ENCODE measurements at regions not wholly inside any gene's neighbourhood (a gene's known extent, or its start where the extent isn't known, plus 50 kb on each side); places are given as distances from the start of the nearest gene placed in this dataset.

- Histone ChIP-seq H3K4me1 (ENCODE audit: insufficient read depth) (no peaks in the 10 kb centered on the region), H3K9me3 (peaks cover 0 to 3% of the 10 kb centered on the region in 2 donors), H3K36me3 (no peaks in the 10 kb centered on the region), H3K4me3 (no peak overlapping the region), H3K27ac (no peak overlapping the region), H3K27me3 (no peaks in the 10 kb centered on the region)
- WGBS, 3 donors, result 78 to 95% (median 89%) methylated on average over 1 of the region's 1 CpG
- intact Hi-C loops (cut with DNase I), result no loop called here
- TF ChIP-seq POLR2A (IDR thresholded peaks at IDR 0.05) (no peak), EP300 (IDR thresholded peaks at IDR 0.05) (no peak), CTCF (IDR thresholded peaks at IDR 0.05) (no peak)
- DNase-seq, result no peak
Observed at GRCh38 chr12:93959657-93960056, 188.7 kb upstream of the PLXNC1 start.

DNA sequence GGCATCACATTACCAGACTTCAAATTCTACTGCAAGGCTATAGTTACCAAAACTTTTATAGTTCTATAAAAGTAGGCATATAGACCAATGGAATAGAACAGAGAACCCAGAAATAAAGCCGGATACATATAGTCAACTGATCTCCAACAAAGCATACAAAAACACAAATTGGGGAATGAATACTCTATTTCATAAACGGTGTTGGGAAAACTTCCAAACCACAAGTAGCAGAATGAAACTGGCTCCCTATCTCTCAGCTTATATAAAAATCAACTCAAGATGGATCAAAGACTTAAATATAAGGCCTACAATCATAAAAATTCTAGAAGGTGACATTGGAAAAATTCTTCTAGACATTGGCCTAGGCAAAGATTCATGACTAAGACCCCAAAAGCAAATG lies 187.9 kb upstream of the PLXNC1 start:
- H3K27me3 ChIP-seq, result no peaks in the 10 kb centered on the region
- intact Hi-C loops (cut with DNase I), result no loop called here
- WGBS, 3 donors, result 31 to 34% (median 34%) methylated on average over 2 of the region's 2 CpGs
- TF ChIP-seq CTCF (IDR thresholded peaks at IDR 0.05) (no peak), POLR2A (IDR thresholded peaks at IDR 0.05) (no peak), EP300 (IDR thresholded peaks at IDR 0.05) (no peak)
- no peaks in the 10 kb centered on the region for H3K36me3 ChIP-seq
- H3K4me3 ChIP-seq, result no peak overlapping the region
- H3K4me1 ChIP-seq (ENCODE audit: insufficient read depth), result no peaks in the 10 kb centered on the region
- no peak overlapping the region for H3K27ac ChIP-seq
- no peak for DNase-seq
- H3K9me3 ChIP-seq, result peaks cover 0 to 3% of the 10 kb centered on the region in 2 donors

DNA sequence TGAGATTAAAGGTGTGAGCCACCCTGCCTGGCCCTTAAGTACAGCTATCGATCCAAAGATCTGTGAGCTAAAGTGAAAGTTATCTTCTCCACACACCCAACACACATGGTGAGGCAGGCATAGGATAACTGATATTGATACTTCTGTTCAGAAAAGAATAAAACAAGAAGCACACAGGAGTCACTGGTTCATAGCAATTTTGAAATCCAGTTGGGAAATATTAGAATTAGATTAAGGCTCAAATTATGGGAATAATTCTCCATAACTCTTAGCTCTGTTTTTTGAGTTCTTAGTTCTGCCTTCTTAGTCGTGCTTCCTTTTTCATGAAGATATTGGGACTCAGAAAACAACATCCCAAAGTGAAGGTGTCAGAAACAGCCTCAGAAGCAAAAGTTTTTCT lies 186.0 kb upstream of the PLXNC1 start:
- intact Hi-C loops (cut with DNase I), result no loop called here
- TF ChIP-seq POLR2A (IDR thresholded peaks at IDR 0.05) (no peak), EP300 (IDR thresholded peaks at IDR 0.05) (no peak), CTCF (IDR thresholded peaks at IDR 0.05) (no peak)
- Histone ChIP-seq H3K4me1 (ENCODE audit: insufficient read depth) (no peaks in the 10 kb centered on the region), H3K36me3 (no peaks in the 10 kb centered on the region), H3K27ac (no peak overlapping the region), H3K27me3 (no peaks in the 10 kb centered on the region), H3K4me3 (no peak overlapping the region), H3K9me3 (peaks cover 0 to 3% of the 10 kb centered on the region in 2 donors)
- 47 to 50% (median 47%) methylated on average over 2 of the region's 2 CpGs for WGBS, 3 donors
- DNase-seq, result no peak

GRCh38 chr12:93964936-93965335 lies 183.4 kb upstream of the PLXNC1 start:
- no peaks in the 10 kb centered on the region for H3K9me3 ChIP-seq
- H3K36me3 ChIP-seq, result no peaks in the 10 kb centered on the region
- no peaks in the 10 kb centered on the region for H3K4me1 ChIP-seq (ENCODE audit: insufficient read depth)
- no peak overlapping the region for H3K4me3 ChIP-seq
- intact Hi-C loops (cut with DNase I), result no loop called here
- H3K27me3 ChIP-seq, result no peaks in the 10 kb centered on the region
- H3K27ac ChIP-seq, result no peak overlapping the region
- TF ChIP-seq EP300 (IDR thresholded peaks at IDR 0.05), result no peak
- no peak for TF ChIP-seq POLR2A (IDR thresholded peaks at IDR 0.05)
- no peak for TF ChIP-seq CTCF (IDR thresholded peaks at IDR 0.05)
- 81 to 91% (median 86%) methylated on average over 4 of the region's 4 CpGs for WGBS, 3 donors
- DNase-seq, result no peak
